ENCODE measurements at regions not wholly inside any gene's neighbourhood (a gene's known extent, or its start where the extent isn't known, plus 50 kb on each side); places are given as distances from the start of the nearest gene placed in this dataset.

- DNase-seq (ENCODE audit: low spot score) (no peak), ATAC-seq (no peak)
- intact Hi-C loops (cut with DNase I), result no loop called here
Observed at GRCh38 chr2:120519469-120519868, 173.5 kb downstream of the INHBB start.

DNA sequence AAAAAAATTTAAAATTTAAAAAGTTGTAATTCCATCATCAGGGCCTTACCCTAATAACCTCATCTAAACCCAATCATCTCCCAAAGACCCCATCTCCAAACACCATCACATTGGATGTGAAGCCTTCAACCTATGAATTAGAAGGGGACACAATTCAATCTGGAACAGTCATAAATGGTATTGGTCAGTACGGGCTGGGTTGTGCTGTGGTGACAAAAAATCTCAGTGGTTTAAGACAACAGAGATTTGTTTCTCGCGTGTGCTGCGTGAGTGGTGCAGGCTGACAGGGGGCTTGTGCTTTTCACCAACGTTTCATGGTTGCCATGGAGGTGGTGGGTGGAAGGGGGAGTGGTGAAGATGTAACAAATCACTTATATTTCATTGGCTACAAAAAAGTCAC, 174.5 kb downstream of the INHBB start:
- ATAC-seq, result no peak
- DNase-seq (ENCODE audit: low spot score), result no peak
- intact Hi-C loops (cut with DNase I), result no loop called here

- ATAC-seq (no peak), DNase-seq (ENCODE audit: low spot score) (no peak)
- intact Hi-C loops (cut with DNase I), result no loop called here
Observed at GRCh38 chr2:120520929-120521912, 175.3 kb downstream of the INHBB start.

- DNase-seq (ENCODE audit: low spot score) (no peak), ATAC-seq (peak; percentile 9)
- intact Hi-C loops (cut with DNase I), result no loop called here
Observed at GRCh38 chr2:120522151-120522751, 176.3 kb downstream of the INHBB start.

GRCh38 chr2:120523766-120524165, 177.8 kb downstream of the INHBB start:
- intact Hi-C loops (cut with DNase I), result no loop called here
- no peak for ATAC-seq
- DNase-seq (ENCODE audit: low spot score), result no peak

GRCh38 chr2:120524174-120524573, 178.2 kb downstream of the INHBB start:
- intact Hi-C loops (cut with DNase I), result no loop called here
- DNase-seq (ENCODE audit: low spot score) (no peak), ATAC-seq (no peak)

DNA sequence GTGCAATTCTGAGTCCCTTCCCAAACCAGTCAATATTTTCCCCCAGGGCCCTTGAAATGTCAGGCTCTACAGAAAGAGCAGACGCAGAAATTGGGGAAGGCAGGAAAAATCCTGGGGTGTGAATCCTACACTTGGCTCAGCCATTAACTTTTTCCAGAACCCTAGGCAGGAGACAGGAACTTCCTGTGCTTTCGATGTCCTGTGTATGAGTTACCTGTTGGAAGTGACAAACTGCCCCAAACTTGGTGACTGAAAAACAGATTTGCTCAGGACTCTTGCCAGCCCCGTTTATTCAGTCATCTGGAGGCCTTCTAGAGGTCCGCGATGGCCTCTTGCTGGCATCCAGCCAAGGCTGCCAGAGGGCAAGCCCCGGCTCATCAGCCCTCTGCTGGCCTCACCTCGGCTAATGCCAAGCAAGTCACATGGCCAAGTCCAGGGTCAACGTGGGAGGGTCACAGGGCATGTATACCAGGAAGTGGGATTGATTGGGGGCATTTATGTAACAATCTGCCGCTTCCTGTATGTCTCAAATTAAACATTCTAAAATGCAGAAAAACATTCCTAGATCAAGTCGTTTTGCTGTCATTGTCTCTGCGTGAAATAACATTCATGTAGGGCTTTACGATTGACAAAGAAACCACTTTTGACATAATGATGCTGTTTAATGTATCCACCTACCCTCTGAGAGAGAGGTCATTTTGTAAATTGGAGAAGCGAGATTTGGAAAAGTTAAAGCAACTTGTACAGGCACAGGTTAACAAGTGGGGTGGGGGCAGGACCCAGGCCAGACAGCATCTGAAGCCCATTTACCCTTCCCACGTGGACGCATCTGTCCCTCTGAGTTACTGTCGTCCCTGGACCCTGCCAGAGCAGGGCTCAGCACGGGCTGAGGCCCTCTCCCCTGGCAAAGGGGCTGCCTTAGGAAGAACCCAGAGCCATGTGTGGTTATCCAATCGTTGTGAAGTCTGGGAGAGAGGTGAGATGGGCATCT, 179.4 kb downstream of the INHBB start:
- DNase-seq (ENCODE audit: low spot score) (no peak), ATAC-seq (no peak)
- intact Hi-C loops (cut with DNase I), result no loop called here

DNA sequence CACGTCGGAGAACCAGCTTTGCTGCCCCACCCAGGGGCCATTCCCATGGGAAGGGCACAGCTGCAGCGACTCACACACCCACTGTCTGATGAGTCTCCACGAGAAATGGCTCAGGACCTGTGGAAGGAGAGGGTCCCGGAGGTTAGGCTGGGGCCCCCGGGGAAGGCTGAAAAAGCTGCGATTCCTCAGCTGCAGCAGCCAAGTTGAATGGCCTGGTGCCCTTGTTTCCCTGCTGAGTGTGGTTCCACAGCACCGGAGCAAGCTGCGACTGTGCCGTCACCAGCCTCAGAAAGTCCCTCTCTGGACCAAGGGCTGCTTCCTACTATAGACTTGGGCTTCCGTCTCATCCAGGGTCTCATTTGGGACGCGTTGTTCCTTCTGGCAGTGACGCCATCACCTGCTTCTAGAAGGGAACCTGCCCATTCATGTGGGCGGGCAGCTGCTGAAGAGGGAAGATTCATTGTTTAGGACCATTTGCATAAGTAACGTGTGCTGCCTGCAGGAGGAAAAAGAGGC, 180.2 kb downstream of the INHBB start:
- intact Hi-C loops (cut with DNase I), result no loop called here
- ATAC-seq (peak; percentile 32), DNase-seq (ENCODE audit: low spot score) (no peak)

GRCh38 chr2:120526997-120527945, 181.3 kb downstream of the INHBB start:
- intact Hi-C loops (cut with DNase I), result no loop called here
- DNase-seq (ENCODE audit: low spot score) (no peak), ATAC-seq (no peak)

DNA sequence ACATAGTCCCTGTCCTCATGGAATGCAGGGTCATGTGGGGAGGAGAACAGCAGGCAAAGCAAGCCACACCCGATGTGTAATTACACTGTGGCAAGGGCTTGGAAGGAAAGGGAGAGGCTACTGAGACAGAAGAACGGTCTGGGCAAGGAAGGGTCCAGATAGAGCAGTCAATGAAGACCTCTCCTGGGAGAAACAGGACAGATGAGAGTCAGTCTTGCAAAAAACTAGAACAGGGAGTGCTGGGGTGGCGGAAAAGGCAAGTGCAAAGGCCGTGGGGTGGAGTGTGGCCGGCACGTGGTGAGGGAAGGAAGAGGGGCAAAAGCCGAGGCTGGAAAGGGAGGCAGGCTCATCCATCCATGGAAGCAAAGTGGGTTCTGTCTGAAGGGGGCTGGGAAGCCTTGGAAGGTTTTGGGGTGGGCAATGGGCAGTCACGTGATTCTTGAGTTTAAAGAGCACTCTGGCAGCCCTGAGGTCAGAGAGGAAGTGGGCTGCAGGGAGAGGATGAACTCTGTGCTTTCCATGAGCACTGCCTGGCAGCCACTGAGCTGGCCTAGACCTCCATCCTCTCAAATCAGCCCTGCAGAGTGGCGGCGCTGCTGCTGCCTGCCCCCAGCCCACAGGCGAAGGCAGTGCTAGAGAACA, 182.2 kb downstream of the INHBB start:
- intact Hi-C loops (cut with DNase I), result no loop called here
- no peak for ATAC-seq
- no peak for DNase-seq (ENCODE audit: low spot score)

DNA sequence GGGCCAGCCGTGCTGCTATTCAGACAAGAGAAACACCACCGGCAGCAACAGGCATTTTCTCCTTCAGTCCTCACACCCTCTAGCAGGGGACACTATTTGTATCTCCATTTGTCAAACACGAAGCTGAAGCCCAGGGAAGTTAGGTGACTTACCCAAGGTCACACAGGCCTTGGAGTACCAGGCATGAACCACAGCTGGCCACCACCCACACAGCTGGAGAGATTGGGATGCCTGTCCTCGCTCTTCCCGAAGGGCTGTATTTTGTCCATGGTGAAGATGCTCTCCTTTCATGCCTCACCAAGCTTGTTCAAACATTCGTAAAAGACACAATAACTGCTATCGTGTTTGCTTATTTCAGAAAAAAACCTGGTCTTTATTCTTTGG, 182.7 kb downstream of the INHBB start:
- no peak for ATAC-seq
- intact Hi-C loops (cut with DNase I), result no loop called here

GRCh38 chr2:120530781-120531180, 184.8 kb downstream of the INHBB start:
- intact Hi-C loops (cut with DNase I), result no loop called here
- DNase-seq (ENCODE audit: low spot score), result no peak
- no peak for ATAC-seq

More for the DNA sequence above, 182.7 kb downstream of the INHBB start:
- no peak for DNase-seq (ENCODE audit: low spot score)

DNA sequence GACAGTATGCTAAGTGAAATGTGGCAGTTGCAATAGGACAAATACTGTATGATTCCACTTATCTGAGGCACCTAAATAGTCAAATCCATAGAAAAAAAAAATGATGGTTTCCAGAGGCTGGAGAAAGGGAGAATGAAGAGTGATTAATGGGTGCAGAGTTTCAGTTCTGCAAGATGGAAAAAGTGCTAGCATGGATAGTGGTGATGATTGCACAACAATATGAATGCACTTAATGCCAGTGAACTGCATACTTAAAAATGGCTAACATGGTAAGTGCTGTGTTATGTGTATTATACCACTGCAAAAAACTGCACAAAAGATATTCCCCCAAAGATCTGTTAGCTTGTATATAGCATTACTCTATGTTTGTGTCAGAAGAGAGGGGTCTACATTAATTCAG, 185.4 kb downstream of the INHBB start:
- ATAC-seq (peak; percentile 17), DNase-seq (ENCODE audit: low spot score) (no peak)
- intact Hi-C loops (cut with DNase I), result no loop called here

- intact Hi-C loops (cut with DNase I), result no loop called here
- DNase-seq (ENCODE audit: low spot score) (no peak), ATAC-seq (peak; percentile 93)
Observed at GRCh38 chr2:120531863-120532600, 186.1 kb downstream of the INHBB start.

- intact Hi-C loops (cut with DNase I), result no loop called here
- ATAC-seq (no peak), DNase-seq (ENCODE audit: low spot score) (no peak)
Observed at GRCh38 chr2:120533625-120534024, 187.7 kb downstream of the INHBB start.

- intact Hi-C loops (cut with DNase I), result no loop called here
- DNase-seq (ENCODE audit: low spot score) (no peak), ATAC-seq (no peak)
Observed at GRCh38 chr2:120534457-120534856, 188.5 kb downstream of the INHBB start.

- intact Hi-C loops (cut with DNase I), result no loop called here
- ATAC-seq, result no peak
- DNase-seq (ENCODE audit: low spot score), result no peak
Observed at GRCh38 chr2:120535081-120535480, 189.1 kb downstream of the INHBB start.
